LNCaP clone FGC (cell line): ENCODE measurements at regions not wholly inside any gene's neighbourhood (a gene's known extent, or its start where the extent isn't known, plus 50 kb on each side); places are given as distances from the start of the nearest gene placed in this dataset.

Experiments
- DNase-seq: peaks from one replicate; pipeline ENCODE4 v3.0.0-alpha.2; 2011; ENCODE audit warnings: low read depth
- H3K4me3 ChIP-seq: 2 replicates; pipeline ENCODE4 v1.5.1; 2011; ENCODE audit warnings: mild to moderate bottlenecking, low read depth, low read length, control low read depth
- CTCF ChIP-seq: IDR thresholded peaks from 2 replicates; pipeline ENCODE4 v1.5.1; 2012; ENCODE audit warnings: mild to moderate bottlenecking; ENCODE audit not compliant: control insufficient read depth, insufficient read depth; ENCODE audit errors: extremely low read depth

DNA sequence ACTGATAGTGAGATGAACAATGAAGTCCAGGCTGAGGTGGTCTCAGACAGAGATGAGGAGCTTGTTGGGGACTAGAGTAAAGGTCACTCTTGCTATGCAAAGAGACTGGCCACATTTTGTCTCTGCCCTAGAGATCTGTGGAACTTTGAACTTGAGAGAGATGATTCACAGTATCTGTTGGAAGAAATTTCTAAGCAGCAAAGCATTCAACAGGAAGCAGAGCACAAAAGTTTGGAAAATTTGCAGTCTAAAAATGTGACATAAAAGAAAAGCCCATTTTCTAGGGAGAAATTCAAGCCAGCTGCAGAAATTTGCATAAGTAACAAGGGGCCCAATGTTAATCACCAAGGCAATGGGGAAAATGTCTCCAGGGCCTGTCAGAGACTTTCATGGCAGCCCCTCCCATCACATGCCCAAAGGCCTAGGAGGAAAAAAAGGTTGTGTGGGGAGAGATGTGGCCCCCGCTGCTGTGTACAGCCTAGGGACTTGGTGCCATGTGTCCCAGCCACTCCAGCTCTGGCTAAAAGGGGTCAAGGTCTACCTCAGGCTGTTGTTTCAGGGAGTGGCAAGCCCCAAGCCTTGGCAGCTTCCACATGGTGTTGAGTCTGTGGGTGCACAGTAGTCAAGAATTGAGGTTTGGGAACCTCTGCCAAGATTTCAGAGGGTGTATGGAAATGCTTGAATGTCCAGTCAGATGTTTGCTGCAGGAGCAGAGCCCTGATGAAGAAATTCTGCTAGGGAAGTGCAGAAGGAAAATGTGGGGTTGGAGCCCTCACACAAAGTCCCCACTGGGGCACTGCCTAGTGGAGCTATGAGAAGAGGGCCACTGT lies 262.8 kb downstream of the DKK2 start:
- no peak for TF ChIP-seq CTCF
- no peak overlapping the region for H3K4me3 ChIP-seq
- DNase-seq: no peak

- H3K4me3 ChIP-seq: no peak overlapping the region
- no peak for TF ChIP-seq CTCF
- no peak for DNase-seq
Observed at GRCh38 chr4:106767991-106768390, 268.1 kb downstream of the DKK2 start.

DNA sequence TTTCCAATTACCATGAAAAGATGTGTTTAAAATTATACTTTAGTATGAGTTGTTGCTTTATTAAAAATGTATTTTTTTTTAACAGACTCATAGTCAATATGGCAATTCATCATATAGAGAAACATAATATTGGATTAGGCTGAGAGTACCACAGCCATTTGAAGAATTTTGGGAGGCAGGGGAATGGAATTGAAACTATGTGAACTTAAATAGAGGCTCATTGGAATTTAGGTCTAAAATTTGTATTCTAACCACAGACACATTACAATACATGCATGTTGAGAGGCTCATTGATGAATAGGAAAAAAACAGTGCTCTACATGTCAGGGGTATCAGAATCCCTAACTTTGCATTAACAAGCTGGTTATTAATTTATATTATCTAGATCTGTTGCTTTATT lies 269.6 kb downstream of the DKK2 start:
- TF ChIP-seq CTCF: no peak
- DNase-seq: no peak
- H3K4me3 ChIP-seq: no peak overlapping the region

DNA sequence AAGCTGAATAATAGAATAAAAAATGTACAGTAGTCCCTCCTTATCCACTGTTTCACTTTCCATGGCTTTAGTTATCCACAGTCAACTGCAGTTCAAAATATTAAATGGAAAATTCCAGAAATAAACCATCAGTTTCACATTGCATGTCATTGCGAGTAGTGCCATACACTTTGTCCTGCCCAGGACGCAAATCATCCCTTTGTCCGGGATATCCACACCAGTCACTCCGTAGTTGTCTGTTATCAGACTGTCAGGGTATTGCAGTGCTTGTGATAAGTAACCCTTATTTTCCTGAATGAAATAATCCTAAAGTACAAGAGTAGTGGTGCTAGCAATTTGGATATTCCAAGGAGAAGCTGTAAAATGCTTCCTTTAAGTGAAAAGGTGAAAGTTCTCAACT lies 271.3 kb downstream of the DKK2 start:
- TF ChIP-seq CTCF: no peak
- DNase-seq: no peak
- no peak overlapping the region for H3K4me3 ChIP-seq

DNA sequence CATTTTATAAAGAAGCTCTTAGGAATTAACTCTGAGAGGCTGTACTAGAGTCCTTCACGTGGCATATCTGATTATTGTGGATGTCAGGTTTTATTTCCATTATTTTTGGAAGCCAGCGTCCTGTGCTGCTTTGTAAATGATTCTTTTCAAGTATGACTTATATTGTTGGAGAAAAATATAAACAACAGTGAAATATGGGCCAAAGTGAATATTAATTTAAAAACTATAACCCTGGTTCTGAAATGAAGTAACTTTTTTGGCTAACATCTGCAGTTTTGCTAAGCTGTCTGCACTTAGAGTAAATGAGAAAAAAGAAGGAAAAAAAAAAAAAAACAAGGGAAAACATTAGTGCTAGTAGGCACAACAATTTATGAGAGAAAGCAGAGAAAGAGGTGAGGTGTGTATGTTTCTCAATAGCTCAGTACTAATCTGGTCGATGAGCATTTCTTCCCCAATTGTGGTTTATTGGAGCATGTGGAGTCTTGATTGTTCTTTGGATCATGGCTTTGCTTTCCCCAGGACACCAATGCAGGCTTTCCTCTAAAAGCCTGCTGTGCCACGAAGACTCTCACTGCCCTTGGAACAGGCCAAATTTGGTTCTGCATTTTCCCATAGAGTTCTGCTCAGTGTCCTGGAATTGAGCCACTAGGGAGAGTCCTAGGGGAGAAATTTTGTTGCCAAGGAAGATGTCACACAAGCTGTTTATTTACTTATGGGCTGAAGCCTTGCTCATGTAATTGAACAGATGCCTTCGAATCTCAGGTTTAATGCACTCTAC lies 273.3 kb downstream of the DKK2 start:
- TF ChIP-seq CTCF: no peak
- H3K4me3 ChIP-seq: no peak overlapping the region
- DNase-seq: no peak

- DNase-seq: no peak
- H3K4me3 ChIP-seq: no peak overlapping the region
- TF ChIP-seq CTCF: no peak
Observed at GRCh38 chr4:106753426-106753825, 282.7 kb downstream of the DKK2 start.
